Fibroblast of skin of left quadriceps (primary cell): ENCODE measurements at regions not wholly inside any gene's neighbourhood (a gene's known extent, or its start where the extent isn't known, plus 50 kb on each side); places are given as distances from the start of the nearest gene placed in this dataset.
"Not testable (repeated sequence)": the region's sequence is repeated elsewhere in the genome, so short reads cannot be mapped to it uniquely, and the experiment has no call there.

Source experiments
- DNase-seq, 2 experiments: peaks; one replicate each; pipeline ENCODE4 v3.0.0-alpha.2; 2013; ENCODE audit warnings: low read depth in 2 of 2

DNA sequence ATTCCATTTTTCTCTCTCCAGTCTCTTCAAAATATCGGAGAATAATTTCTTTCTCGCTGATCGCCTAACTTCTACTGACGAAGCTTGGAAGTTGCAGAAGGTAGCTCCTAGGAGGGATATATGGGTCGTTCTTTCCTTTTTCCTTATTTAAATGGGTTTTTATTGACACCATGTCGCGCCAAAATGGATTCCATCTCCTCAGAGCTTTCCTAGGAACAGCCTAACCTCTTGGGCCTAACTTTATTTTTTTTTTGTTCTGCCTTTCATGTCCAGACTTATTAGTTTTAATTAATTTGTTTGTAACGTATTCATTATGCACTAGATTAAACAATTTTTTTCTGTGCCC lies 92.0 kb upstream of the XIST start:
- DNase-seq: no peak

GRCh38 chrX:73943693-73944562 lies 91.4 kb upstream of the XIST start:
- DNase-seq: peak; percentile 59 to 60

- no peak for DNase-seq
Observed at GRCh38 chrX:73940893-73941470, 88.5 kb upstream of the XIST start.

GRCh38 chrX:73937843-73938242 lies 85.3 kb upstream of the XIST start:
- not testable (repeated sequence) for DNase-seq

GRCh38 chrX:73932522-73932921 lies 80.0 kb upstream of the XIST start:
- DNase-seq: no peak

DNA sequence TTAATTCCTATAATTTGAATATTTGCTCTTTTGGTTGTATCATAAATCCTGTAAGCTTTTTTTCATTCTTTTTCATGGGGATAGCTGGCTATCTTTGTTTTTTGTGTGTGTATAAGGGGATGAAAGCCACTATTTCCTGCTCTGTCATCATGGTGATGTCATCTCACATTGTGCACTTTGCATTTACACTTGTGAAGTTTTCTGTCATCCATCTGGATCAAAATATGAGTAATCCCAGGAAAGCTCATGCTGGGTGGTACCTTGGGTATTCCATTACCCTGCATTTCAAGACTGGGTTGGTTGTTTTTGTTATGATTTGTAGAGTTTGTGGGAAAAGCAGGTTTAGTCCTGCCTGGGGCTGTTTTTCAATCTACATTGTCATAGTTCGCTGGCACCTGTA lies 77.8 kb upstream of the XIST start:
- no peak for DNase-seq

DNA sequence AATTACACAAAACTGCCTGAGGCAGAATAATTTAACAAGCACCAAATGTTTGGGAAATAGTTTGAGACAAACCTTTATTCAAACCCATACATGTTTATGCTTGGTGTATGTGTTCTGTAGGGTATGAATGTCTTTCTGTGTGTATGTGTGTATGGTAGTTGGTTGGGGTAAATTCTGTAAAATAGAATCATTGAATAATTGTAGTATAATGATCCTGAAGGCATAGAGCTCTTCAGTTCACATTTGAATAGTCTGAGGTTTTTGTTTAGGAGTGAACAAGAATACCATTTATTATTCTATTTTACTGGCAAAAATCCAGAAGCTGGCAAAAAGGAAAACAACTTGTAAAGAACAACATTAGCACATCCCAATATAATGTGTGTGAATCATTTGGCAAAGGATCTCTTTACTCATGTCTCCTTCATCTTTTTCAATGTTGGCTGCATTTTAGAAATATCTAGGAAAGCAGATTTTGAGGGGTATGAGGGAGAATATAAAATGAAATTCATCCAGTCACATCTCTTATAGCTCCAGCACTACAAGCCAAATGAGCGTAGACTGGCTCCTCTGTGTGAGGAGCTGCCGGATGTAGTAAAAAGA lies 70.4 kb upstream of the XIST start:
- no peak for DNase-seq

DNA sequence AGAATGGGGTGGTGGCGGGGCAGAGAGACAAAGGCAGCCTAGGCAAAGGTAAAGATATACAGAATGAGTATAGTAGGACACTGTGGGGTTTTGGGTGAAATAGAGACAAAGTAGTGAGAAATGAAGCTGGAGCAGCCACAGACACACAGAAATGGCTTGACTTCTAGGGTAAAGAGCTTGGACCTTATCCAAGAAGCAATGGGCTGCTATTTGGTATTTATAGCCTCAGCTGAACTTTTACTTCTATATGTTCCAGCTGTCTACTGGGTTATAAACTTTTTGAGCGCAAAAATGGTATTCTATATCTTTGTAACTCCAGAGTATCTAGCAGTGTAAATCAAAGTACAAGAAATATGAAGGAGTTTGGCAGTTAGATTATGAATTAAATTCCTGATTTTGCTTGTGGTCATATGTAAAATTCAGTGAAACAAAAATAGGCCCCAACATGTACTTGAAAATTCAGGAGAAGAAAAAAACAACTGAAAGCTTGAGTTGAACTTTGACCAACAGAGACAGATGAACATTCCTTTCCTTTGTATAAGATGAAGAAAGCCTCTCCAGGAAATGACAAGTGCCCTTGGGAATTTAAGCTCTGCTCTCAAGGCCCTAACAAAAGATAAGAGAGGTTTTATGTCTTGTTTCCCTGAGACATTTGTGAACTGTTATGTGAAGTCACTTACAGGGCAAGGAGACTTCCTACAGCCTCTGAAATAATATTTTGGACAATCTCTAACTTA lies 64.6 kb upstream of the XIST start:
- DNase-seq: peak; percentile 76 to 78

GRCh38 chrX:73916489-73916888 lies 64.0 kb upstream of the XIST start:
- DNase-seq: no peak

DNA sequence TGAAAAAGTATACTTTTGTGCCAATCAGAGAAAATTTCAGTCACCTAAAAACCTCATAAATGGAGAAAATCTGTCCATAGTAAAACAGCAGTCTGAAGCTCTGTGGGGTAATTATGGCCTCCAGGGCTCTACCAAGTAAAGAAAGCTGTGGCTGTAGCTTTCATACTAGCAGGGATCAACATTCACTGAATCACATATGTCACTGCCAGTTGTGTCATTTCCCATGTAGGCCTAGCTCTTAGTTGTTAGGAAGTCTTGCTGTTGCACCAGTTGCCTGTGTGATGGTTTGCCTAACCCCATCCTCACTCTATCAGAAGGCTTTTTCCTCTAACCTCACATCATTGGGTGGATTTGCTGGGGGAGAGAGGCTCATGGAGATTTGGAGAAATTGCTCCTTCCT lies 62.3 kb upstream of the XIST start:
- not testable (repeated sequence) for DNase-seq

DNA sequence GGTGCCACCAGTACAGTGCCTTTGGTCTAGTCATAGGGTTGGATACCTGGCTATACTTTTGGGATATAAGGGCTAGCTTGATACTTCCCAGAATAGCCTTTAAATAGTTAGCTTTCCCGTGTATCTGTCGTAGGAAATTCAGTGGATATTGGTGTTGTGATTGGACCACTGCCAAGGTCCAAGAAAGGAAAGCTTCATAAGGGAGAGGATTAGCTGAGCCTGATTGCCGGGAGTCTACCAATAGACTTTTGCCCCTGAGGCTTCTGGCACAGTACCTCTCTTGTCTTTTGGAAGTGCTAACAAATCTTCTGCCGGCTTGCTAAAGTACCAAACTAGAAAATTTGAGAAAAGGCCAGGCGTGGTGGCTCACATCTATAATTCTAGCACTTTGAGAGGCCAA lies 61.1 kb upstream of the XIST start:
- DNase-seq: no peak

DNA sequence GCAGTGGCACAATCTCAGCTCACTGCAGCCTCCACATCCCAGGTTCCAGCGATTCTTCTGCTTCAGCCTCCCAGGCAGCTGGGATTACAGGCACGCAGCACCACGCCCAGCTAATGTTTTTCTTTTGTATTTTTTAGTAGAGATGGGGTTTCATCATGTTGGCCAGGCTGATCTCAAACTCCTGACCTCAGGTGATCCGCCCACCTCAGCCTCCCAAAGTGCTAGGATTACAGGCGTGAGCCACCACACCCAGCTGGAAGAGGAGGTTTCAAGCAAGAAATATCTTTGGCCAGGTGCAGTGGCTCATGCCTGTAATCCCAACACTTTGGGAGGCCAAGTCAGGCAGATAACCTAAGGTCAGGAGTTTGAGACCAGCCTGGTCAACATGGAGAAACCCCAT lies 59.4 kb upstream of the XIST start:
- not testable (repeated sequence) for DNase-seq

DNA sequence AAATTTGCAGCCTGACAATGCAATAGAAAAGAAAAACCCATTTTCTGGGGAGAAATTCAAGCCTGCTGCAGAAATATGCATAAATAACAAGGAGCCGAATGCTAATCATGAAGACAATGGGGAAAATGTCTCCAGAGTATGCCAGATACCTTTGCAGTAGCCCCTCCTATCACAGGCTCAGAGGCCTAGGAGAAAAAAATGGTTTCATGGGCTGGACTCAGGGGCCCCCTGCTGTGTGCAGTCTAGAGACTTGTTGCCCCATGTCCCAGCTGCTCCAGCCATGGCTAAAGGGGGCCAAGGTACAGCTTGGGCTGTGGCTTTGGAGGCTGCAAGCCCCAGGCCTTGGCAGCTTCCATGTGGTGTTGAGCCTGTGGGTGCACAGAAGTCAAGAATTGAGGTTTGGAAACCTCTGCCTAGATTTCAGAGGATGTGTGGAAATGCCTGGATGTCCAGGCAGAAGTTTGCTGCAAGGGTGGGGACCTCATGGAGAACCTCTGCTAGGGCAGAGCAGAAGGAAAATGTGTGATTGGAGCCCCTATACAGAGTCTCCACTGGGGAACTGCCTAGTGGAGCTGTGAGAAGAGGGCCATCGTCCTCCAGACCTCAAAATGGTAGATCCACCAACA lies 53.3 kb upstream of the XIST start:
- not testable (repeated sequence) for DNase-seq

- no peak for DNase-seq
Observed at GRCh38 chrX:73903941-73904340, 51.4 kb upstream of the XIST start.
